IPS DF 4.7 (cell line): ENCODE measurements at regions not wholly inside any gene's neighbourhood (a gene's known extent, or its start where the extent isn't known, plus 50 kb on each side); places are given as distances from the start of the nearest gene placed in this dataset.

ENCODE experiments used
- DNase-seq: peaks from one replicate; pipeline ENCODE4 v3.0.0-alpha.2; 2013; ENCODE audit warnings: low spot score; ENCODE audit errors: extremely low read depth

- no peak for DNase-seq
Observed at GRCh38 chr6:134117409-134117808, 65.0 kb upstream of the SLC2A12 start.

DNA sequence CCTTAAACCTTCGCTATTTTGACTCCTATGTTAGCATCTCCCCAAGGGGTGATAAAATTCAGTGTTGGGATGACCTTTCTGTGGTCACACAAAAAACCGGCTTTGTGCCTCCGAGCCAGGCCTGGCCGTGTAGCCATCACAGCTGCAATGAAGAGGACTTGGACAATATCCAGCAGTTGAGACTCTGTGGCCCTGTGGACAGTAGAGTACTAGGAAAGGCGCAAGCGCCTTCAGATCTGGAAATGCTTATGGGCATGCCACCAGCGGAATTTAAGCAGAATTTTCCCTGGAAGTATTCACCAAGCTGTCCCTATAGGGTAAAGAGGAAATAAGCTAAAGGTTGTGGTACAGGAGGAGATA, 63.3 kb upstream of the SLC2A12 start:
- DNase-seq: no peak

DNA sequence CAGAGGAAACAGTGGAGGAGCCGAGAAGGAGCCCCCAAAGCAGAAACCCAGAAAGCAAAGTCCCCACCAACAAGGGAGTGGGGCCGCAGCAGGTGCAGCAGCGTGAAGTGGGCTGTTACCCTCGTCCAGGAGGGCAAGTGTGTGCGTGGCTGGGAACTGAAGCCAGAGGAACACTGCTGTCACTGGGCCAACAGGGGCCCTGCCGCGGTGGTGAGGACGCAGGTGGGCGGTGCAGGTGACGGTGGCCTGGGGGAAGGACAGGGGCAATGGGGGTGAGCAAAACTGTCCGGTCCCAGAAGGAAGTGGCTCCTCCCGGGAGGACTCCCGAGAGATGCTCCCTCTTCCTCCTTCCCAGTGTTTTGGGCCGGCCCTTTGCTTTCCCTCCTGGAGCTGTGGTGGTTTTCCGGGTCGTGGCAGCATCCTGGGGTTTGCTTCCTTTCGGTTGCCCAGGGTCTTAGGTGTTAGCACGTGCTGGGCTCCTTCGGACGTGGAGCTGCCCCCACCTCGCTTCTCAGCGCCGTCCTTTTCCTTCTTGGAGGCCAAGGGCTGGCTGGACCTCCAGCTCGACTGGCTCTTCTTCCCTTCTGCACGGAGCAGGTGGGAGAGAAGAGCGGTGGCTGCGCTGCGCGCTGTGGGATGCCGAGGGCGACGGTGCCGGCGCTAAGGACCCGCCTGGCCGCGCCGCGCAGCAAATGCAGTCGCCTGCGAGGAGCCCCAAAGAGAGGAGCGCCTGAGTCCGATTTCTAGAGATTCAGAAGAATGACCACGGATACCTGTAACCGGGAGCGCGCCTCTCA, 62.7 kb upstream of the SLC2A12 start:
- no peak for DNase-seq

DNA sequence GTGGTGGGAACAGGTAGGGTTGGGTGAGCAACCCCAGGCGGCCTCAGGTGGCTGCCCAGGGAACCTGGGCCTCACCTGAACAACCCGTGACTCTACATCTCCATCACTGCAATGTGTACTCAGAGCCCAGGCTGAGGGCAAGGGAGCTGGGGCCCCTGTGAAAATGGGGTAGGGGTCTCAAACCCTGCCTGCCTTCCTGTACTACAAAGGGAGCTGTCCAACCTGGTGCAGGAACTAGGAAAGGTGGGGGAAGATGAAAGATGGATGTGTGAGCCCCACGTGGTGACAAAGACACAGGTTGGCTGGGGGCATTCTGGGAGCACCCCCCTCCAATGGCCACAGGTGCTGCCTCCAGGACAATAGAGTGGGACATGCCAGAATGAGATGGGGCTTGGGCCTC, 62.1 kb upstream of the SLC2A12 start:
- no peak for DNase-seq

DNA sequence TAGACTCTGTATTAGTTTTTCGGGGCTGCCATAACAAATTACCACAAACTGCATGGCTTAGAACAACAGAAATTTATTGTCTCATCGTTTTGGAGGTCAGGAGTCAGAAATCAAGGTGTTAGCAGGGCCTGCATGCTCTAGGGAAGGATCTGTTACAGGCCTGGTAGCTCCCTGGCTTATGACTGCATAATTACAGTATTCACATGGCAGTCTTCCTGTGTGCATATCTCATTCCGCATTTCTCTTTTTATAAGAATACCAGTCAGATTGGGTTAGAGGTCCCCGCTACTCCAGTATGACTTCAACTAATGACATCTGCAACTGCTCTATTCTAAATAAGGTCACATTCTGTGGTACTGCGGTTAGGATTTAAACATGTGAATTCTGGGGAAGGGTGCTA, 59.3 kb upstream of the SLC2A12 start:
- DNase-seq: no peak

DNA sequence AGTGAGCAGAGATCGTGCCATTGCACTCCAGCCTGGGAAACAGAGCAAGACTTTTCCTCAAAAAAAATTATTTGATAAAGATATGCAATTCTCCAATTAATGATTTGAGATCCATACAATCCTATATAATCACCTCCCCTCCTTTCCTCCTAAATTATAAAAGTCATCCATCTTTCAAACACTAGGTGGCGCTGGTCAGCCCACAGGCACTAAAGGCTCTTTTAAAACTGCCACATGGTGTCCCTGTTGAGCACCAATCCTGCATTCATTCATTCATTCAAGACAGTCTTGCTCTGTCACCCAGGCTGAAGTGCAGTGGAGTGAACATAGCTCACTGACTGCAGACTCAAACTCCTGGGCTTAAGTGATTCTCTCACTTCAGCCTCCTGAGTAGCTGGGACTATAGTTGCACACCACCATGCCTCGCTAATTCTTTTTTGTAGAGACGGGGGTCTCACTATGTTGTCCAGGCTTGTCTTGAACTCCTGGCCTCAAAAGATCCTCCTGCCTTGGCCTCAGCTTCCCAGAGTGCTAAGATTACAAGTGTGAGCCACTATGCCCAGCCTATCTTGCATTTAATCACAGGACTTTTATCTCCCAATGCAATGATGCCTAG, 58.7 kb upstream of the SLC2A12 start:
- peak; percentile 33 for DNase-seq

DNA sequence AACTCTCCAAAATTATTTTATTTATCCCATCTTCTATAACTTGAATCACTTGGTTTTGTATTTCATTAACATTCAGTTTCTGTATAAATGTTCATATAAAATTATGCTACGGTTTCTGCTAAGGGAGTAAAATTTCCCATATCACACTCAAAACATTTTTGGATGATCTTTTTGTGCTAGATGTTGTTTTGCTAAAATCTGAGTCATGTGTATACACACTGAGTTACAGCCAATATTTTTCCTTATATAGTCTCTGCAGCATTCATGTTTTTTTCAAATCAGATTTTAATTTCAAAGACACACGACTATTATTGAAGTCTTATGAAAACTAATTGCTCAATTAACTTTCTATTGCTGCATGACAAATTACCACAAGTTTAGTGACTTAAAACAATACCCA, 54.3 kb upstream of the SLC2A12 start:
- DNase-seq: no peak

DNA sequence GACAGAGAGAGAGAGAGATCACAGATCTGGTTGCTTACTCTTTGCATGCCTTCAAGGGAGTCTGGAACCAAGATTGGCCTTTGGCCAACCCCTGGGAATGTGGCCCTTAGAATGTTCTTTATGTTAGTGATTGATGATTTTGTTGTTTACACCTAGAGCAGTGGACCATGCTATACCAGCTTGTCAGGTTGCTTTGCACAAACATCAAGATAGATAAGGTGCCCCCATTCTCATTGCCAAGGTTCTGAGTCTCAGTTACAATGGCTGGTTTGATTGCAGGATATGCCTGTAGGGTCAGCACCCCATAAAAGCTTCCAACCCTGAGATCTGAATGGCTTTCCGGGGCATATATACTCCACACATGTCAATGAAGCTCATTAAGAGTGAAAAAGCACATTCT, 53.5 kb upstream of the SLC2A12 start:
- no peak for DNase-seq

DNA sequence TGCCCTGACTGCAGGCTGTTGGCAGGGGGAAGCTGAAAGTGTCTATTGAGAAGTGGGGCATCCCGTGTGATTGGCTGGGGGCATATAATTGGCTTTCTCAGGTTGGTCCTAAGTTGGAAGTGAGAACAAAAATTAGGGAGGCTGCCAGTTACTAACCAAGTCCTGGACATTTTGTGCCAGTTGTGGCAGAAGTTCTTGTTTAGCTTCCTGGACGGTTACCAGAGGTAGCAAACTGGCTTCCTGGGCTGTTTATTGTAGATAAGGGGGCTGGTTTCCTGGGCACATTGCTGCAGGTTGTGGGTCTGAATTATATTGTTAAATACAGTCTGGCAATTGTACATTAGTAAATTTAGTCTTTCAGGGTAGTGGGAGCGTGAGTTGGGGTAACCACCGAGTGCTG, 50.6 kb upstream of the SLC2A12 start:
- no peak for DNase-seq
